Gastrocnemius medialis (tissue), 4 donors: ENCODE measurements at regions not wholly inside any gene's neighbourhood (a gene's known extent, or its start where the extent isn't known, plus 50 kb on each side); places are given as distances from the start of the nearest gene placed in this dataset.

ENCODE experiments used
- ATAC-seq, 2 donors: fragments of 150-250 bp; one replicate each; pipeline ENCODE4 v1.9.1; 2016
- DNase-seq, 2 donors: peaks; one replicate each; pipeline ENCODE4 v3.0.0-alpha.2; 2019
- H3K27ac ChIP-seq, 4 donors: fragments of 200-600 bp; sonication (generic); 1 replicate in 1 of 4; 2 replicates in 3 of 4; pipeline ENCODE4 v1.5.1; 2016 to 2018; ENCODE audit warnings: mild to moderate bottlenecking in 2 of 4, moderate library complexity in 1 of 4
- H3K27me3 ChIP-seq, 3 donors: fragments of 200-600 bp; sonication (generic) in 2 of 3; 1 replicate in 1 of 3; 2 replicates in 2 of 3; pipeline versions ENCODE4 v1.5.1 to v1.6.0; 2016 to 2019; ENCODE audit warnings: mild to moderate bottlenecking in 1 of 3, moderate library complexity in 1 of 3
- H3K36me3 ChIP-seq, 2 donors: fragments of 200-600 bp; sonication (generic) in 1 of 2; one replicate each; pipeline ENCODE4 v1.5.1; 2017 to 2018
- H3K4me1 ChIP-seq, 2 donors: fragments of 200-600 bp; sonication (generic) in 1 of 2; one replicate each; pipeline ENCODE4 v1.5.1; 2016 to 2017; ENCODE audit warnings: mild to moderate bottlenecking in 2 of 2
- H3K4me3 ChIP-seq, 4 donors: fragments of 200-600 bp; sonication (generic) in 3 of 4; 1 replicate in 1 of 4; 2 replicates in 3 of 4; pipeline ENCODE4 v1.5.1; 2016 to 2019; ENCODE audit warnings: mild to moderate bottlenecking in 2 of 4
- H3K9me3 ChIP-seq, 3 donors: fragments of 200-600 bp; sonication (generic) in 2 of 3; 1 replicate in 1 of 3; 2 replicates in 2 of 3; pipeline ENCODE4 v1.5.1; 2016 to 2019
- CTCF ChIP-seq, 5 experiments: fragments of 450-650 bp in 3 of 5; fragments of 200-600 bp in 2 of 5; sonication (generic) in 2 of 5; IDR thresholded peaks in 4 of 5; conservative IDR thresholded peaks in 1 of 5; 1 replicate in 4 of 5; 2 replicates in 1 of 5; pipeline ENCODE4 v1.5.1; 2016 to 2019; ENCODE audit warnings: antibody characterized with exemption in 5 of 5, mild to moderate bottlenecking in 3 of 5, moderate library complexity in 3 of 5
- POLR2A ChIP-seq, 2 donors: fragments of 450-650 bp; IDR thresholded peaks; one replicate each; pipeline ENCODE4 v1.6.1; 2017; ENCODE audit warnings: antibody characterized with exemption in 2 of 2, mild to moderate bottlenecking in 2 of 2, moderate library complexity in 2 of 2
- in situ Hi-C, 4 donors: fragments of 200-750 bp; cut with MboI; loops; one replicate each; pipeline versions ENCODE4 v1.15.0 to v1.8.0; 2017; ENCODE audit warnings: low sequenced_read_pairs in 4 of 4
- intact Hi-C: fragments of 100-400 bp; cut with DNase I; formaldehyde crosslinking; loops from one replicate; pipeline ENCODE4 v1.15.1; 2023; ENCODE audit warnings: low total_unique reads

DNA sequence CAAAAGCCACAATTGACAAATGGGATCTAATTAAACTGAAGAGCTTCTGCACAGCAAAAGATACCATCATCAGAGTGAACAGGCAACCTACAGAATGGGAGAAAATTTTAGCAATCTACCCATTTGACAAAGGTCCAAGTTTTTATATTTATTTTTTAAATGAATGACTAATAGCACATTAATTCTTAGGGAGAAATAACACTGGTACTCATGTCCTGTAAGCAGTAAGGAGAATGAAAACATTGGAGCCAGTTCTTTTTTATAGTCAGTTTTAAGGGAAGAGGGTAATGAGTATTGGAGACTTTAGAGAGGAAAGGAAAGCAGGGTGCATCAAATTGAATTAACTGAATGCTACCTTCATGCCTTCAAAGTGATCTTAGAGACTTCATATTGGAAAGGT, 404.7 kb upstream of the TGFBR2 start:
- DNase-seq: no peak
- in situ Hi-C loops (loop anchor here in 3 of 4 donors (10.0 kb wide), 3 partner anchors 87 to 493 kb away; no protein-coding TSS in a partner anchor), intact Hi-C loops (loop anchor here (10.0 kb wide), 1 partner anchor 493 kb away; no protein-coding TSS in a partner anchor)
- no peak overlapping the region for H3K4me3 ChIP-seq
- H3K9me3 ChIP-seq: no peaks in the 10 kb centered on the region
- no peaks in the 10 kb centered on the region for H3K36me3 ChIP-seq
- TF ChIP-seq CTCF (IDR thresholded peaks at IDR 0.05 in 4 of 5, conservative IDR thresholded peaks at IDR 0.05 in 1 of 5): no peak
- no peaks in the 10 kb centered on the region for H3K27me3 ChIP-seq
- ATAC-seq: no peak
- H3K4me1 ChIP-seq: peaks cover 0 to 18% of the 10 kb centered on the region in 2 donors
- no peak overlapping the region for H3K27ac ChIP-seq

GRCh38 chr3:30203301-30203700, 403.1 kb upstream of the TGFBR2 start:
- no peaks in the 10 kb centered on the region for H3K27me3 ChIP-seq

DNA sequence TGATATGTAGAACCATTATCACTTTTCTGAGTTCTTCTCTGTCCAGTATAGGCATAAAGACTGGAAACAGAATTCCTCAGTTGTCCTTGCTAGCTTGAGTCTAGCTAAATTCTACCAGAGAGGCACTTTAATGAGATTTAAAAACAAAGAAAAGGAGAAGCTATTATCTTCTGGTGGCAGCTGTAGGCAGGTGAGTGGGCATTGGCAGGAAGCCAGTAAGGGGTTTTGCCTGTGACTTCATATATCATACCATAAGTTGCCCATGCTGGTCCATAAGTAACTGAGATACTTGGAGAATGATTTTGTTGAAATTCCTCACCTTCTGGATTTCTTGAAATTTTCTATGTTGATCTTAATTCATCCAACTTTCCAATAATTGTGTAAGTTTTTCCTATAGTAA, 402.3 kb upstream of the TGFBR2 start:
- DNase-seq (no peak), ATAC-seq (no peak)
- TF ChIP-seq POLR2A (IDR thresholded peaks at IDR 0.05) (no peak), CTCF (IDR thresholded peaks at IDR 0.05 in 4 of 5, conservative IDR thresholded peaks at IDR 0.05 in 1 of 5) (no peak)
- no peaks in the 10 kb centered on the region for H3K9me3 ChIP-seq
- no peak overlapping the region for H3K27ac ChIP-seq
- H3K4me1 ChIP-seq: peaks cover 0 to 5% of the 10 kb centered on the region in 2 donors
- no peaks in the 10 kb centered on the region for H3K36me3 ChIP-seq
- intact Hi-C loops (loop anchor here (10.0 kb wide), 1 partner anchor 491 kb away; no protein-coding TSS in a partner anchor), in situ Hi-C loops (loop anchor here in 3 of 4 donors (10.0 kb wide), 3 partner anchors 89 to 491 kb away; no protein-coding TSS in a partner anchor)
- H3K27me3 ChIP-seq: no peaks in the 10 kb centered on the region
- no peak overlapping the region for H3K4me3 ChIP-seq

More at GRCh38 chr3:30203301-30203700, 403.1 kb upstream of the TGFBR2 start:
- Histone ChIP-seq H3K4me1 (peaks cover 0 to 14% of the 10 kb centered on the region in 2 donors), H3K4me3 (no peak overlapping the region), H3K36me3 (no peaks in the 10 kb centered on the region), H3K27ac (no peak overlapping the region), H3K9me3 (no peaks in the 10 kb centered on the region)
- TF ChIP-seq CTCF (IDR thresholded peaks at IDR 0.05 in 4 of 5, conservative IDR thresholded peaks at IDR 0.05 in 1 of 5) (no peak), POLR2A (IDR thresholded peaks at IDR 0.05) (no peak)
- intact Hi-C loops (loop anchor here (10.0 kb wide), 1 partner anchor 492 kb away; no protein-coding TSS in a partner anchor), in situ Hi-C loops (loop anchor here in 3 of 4 donors (10.0 kb wide), 3 partner anchors 88 to 492 kb away; no protein-coding TSS in a partner anchor)
- DNase-seq (no peak), ATAC-seq (no peak)

- no peaks in the 10 kb centered on the region for H3K4me1 ChIP-seq
- intact Hi-C loops (loop anchor here (10.0 kb wide), 1 partner anchor 489 kb away; no protein-coding TSS in a partner anchor), in situ Hi-C loops (loop anchor here in 3 of 4 donors (10.0 kb wide), 3 partner anchors 91 to 489 kb away; no protein-coding TSS in a partner anchor)
- no peak for ATAC-seq
- H3K4me3 ChIP-seq: no peak overlapping the region
- H3K36me3 ChIP-seq: no peaks in the 10 kb centered on the region
- TF ChIP-seq POLR2A (IDR thresholded peaks at IDR 0.05): no peak
- TF ChIP-seq CTCF (IDR thresholded peaks at IDR 0.05 in 4 of 5, conservative IDR thresholded peaks at IDR 0.05 in 1 of 5): no peak
- H3K9me3 ChIP-seq: no peaks in the 10 kb centered on the region
- no peak for DNase-seq
- no peaks in the 10 kb centered on the region for H3K27me3 ChIP-seq
- no peak overlapping the region for H3K27ac ChIP-seq
These were observed 400.4 kb upstream of the TGFBR2 start for GRCh38 chr3:30206051-30206450.

DNA sequence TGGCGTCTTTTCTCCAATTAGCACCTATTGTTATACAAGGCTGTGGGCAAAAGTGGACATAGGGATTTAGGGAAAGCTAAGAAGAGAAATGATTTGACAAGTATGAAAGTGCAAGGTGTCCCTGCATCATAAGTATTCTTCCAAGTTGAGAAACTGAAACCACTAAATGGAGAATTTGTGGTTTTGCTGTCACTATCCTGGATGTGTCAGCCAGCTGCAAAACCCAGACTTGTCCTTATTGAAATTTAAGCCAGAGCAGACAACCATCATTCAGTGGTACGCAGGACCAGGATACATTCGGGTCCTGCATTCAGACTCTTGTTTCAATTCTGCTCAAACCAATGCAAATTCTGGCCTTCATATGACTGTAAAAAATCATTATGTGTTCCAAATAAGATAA, 384.8 kb upstream of the TGFBR2 start:
- H3K27ac ChIP-seq: no peak overlapping the region
- H3K36me3 ChIP-seq: no peaks in the 10 kb centered on the region
- intact Hi-C loops (no loop called here), in situ Hi-C loops (no loop called here)
- ATAC-seq (no peak), DNase-seq (no peak)
- no peaks in the 10 kb centered on the region for H3K9me3 ChIP-seq
- no peaks in the 10 kb centered on the region for H3K27me3 ChIP-seq
- no peak overlapping the region for H3K4me3 ChIP-seq
- no peaks in the 10 kb centered on the region for H3K4me1 ChIP-seq
- TF ChIP-seq POLR2A (IDR thresholded peaks at IDR 0.05): no peak
- TF ChIP-seq CTCF (IDR thresholded peaks at IDR 0.05 in 4 of 5, conservative IDR thresholded peaks at IDR 0.05 in 1 of 5): no peak
